Superior temporal gyrus (tissue), 1 donor: ENCODE measurements at regions not wholly inside any gene's neighbourhood (a gene's known extent, or its start where the extent isn't known, plus 50 kb on each side); places are given as distances from the start of the nearest gene placed in this dataset.
"Not testable (repeated sequence)": the region's sequence is repeated elsewhere in the genome, so short reads cannot be mapped to it uniquely, and the experiment has no call there.

Experiments used
- DNase-seq: peaks from one replicate; pipeline ENCODE4 v3.0.0-alpha.2; 2016; ENCODE audit errors: extremely low spot score

DNA sequence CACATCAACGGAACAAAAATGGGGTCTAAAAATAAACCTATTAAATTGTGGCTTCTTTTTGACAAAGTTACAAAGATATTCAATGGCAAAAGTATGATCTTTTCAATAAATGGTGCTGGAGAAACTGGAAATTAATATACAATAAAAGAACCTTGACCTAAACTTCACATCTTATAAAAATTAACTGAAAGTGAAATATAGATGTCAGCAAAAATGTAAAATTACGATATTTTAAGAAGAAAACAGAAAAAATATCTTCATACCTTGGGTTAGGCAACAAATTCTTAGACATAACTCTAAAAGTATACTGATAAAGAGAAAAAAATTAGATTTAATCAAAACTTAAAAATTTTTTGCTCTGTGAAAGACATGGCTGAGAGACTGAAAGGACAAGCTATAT is 1909.5 kb upstream of the CDH9 start:
- DNase-seq, result no peak

DNA sequence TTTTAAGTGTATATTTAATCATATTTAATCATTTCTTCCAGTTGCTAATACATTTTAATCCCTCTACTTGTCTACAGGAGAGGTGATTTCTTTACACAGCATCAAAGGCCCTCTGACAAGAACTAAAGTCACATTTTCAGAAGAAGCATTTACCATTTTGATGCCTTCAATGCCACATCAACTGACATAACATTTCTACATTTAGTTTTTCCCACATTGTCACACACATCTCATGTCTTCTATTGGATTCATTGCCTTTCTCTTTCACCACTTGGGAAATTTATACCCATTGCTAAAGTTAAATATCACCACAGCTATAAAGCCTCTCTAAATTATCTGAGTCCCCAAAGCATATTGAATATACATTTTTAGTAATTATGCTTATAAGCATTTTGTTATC is 1907.5 kb upstream of the CDH9 start:
- DNase-seq, result no peak

DNA sequence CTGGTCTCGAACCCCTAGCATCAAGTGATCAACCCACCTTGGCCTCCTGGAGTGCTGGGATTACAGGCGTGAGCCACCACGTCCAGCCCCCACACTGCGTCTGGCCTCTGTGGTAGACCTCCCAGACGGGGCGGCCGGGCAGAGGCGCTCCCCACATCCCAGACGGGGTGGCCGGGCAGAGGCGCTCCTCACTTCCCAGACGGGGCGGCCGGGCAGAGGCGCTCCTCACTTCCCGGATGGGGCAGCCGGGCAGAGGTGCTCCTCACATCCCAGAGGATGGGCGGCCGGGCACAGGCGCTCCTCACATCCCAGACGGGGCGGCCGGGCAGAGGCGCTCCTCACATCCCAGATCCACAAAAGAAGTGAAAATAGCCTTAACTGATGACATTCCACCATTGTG is 1891.0 kb upstream of the CDH9 start:
- DNase-seq, result not testable (repeated sequence)

DNA sequence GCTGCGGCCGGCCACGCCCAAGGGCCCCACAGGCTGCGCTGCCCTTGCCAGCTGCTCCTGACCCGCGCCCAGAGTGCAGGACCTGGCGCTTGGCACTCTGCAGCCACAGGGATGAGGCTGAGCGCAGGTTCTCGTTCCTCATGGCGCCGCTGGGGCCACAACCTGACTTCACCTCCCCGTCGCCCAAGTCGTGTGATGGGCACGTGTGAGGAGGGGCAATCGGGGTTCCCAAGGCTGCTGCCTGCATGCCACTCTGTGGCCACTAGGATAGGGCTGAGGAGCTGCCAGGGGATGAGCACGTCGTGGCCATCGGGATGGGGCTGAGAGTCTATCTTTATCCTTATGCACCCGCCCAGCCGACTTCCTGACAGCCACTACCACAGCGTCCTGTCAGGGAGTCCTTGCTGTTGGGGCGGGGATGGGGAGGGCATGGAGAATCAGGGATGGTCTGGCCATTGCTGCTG is 1890.0 kb upstream of the CDH9 start:
- not testable (repeated sequence) for DNase-seq

DNA sequence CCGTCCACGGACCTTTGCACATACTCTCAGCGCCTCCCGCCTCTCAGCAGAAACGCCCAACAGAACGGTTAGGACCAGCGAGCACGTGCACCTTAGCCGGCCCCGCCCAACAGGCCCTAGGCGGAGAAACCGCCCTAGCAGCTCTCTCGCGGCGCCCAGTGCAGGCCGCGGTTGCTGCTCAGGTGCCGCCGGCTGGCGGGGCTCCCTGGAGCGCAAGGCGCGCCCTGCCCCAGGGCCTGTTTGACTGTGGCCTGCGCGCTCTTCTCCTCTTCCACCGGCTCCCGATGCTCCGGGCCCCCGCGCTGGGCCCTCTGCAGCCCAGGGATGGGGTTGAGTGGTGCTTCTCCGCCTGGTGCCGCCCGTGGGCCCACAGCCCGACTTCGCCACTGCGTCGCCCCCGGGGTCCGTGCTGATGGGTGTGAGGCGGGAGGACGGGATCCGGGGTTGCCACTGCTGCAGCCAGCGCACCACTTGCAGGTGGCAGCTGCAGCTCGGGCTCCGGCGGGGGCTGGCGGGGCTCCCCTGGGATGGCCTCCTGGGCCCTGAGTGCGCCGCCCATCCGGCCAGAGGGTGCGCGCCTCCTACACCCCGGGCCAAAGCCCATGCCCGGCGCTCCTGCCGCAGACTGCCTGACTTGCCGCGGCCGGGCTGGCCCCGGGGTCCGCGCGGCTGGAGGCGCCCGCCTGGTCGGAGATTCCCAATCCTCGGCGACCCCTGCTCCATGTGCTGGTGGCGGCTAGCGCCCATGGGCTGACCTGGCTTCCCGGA is 1889.4 kb upstream of the CDH9 start:
- no peak for DNase-seq

DNA sequence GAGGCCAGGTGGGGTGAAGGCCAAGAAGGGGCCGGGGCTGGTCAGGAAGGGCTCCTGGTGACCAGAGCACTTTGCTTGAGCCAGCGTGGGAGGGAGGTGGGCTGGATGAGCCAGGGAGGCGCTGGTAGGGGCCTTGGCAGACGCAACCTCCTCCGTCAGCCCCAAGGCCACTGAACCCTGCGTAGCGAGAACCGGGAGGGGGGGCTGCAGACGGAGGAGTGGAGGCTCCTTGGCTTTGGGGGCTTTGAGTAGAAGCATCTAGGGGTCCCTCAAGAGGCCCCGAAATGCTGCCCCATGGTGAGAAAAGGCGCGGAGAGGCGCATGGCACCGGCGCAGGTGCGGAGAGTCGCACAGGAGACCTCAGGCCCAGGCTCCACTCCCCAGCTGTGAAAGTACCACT is 1888.0 kb upstream of the CDH9 start:
- no peak for DNase-seq

DNA sequence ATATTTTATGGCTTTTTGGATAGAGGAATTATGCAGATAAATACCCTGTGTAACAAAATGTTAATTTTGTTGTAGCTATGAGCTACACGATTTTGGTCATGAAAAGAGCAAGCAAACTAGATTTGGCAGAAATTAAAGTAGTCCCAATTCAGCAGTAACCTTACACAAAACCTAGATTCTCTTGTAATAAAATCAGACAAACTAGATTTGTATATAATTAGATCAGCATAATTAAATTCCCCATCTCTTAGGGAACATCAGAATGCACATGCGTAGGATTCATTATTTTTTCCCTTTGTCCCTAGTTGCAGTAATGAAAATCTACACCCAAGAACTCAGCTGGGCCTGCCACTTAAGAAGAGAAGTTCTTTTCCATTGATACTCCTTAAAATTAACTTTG is 1879.2 kb upstream of the CDH9 start:
- DNase-seq, result no peak

DNA sequence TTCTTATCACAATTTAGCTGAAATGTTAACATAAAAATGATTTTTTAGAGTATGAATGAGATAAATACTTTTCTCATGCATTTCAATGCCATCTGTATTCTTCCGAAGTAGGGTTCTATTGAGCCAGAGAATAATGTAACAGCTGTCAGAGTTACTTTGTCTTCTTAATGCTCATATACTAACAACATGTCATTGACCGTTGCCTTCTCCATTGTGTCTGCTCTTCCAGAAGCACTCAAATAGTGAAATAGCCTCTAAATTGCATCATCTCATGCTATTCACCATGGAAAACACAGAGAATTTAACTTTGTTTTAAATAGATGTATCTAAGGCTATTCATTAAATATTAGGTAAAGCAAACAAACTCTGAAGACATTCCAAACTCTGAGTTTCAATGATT is 1875.9 kb upstream of the CDH9 start:
- DNase-seq, result no peak

DNA sequence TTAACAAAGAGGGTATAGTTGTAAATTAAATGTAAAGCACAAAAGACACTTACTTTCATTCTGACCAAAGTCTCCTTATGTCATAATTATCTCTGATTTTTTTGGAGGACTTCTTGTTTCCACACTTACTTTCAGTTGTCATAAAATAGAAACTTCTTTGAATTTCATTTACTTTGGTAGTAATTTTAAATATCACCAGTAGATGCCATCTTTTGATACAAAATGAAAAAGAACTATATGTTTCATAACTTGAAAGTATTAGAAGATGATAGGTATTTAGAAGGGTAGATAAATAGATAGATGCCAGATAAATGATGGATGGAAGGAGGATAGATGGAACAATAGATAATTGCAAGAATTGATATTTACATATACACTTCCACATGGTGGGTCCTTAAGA is 1865.3 kb upstream of the CDH9 start:
- DNase-seq, result no peak

DNA sequence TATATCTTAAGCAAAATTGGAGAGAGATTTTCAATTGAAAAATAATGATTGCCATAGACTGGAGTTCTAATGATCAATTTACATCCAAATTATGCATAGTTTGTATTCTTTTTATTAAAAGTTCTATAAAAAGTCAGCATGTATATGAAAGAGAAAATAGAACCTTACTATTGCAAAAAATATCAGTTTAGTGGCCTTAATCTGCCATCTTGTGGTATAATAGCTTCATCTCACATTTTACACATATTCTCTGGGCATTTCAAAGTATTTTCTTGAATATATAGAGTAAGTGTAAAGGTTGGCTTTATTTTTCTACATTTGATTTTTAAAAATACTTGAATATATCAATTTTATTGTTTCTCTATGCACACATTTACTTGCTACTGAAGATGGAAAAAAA is 1858.6 kb upstream of the CDH9 start:
- DNase-seq, result no peak

DNA sequence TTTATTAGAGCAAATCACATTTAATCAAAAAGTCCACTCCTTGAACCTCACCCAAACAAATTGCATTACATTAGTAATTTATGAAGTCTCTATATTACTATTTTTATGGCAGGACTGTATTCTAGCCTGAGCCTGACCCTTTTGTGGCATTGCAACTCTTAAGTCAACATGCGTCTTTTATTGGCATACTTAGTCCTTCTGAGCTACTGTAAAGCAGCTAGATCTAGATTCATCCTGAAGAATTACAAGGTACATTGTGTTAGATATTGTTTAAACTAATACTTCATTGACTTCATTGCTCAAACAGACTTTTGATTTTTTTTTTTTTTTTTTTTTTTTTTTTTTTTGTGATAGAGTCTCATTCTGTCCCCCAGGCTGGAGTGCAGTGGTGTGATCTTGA is 1842.5 kb upstream of the CDH9 start:
- no peak for DNase-seq

DNA sequence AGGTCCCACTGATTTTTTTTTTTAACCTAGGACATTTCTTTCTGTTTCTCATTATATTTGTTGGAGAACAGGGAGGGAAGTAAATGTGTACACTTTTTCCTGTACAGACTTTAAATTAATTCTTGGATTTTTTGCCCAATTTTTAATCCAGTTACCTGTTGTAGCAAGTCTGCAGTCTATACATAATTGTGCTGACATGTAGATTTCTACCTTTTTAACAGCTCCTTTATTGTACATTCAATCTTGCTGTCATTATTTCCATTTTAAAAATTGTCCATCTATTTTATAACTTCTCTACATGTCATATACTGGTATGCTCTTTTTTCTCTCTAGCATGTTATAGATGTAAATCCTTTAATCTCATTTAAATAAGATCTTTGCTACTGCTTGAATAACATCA is 1838.7 kb upstream of the CDH9 start:
- DNase-seq, result no peak

DNA sequence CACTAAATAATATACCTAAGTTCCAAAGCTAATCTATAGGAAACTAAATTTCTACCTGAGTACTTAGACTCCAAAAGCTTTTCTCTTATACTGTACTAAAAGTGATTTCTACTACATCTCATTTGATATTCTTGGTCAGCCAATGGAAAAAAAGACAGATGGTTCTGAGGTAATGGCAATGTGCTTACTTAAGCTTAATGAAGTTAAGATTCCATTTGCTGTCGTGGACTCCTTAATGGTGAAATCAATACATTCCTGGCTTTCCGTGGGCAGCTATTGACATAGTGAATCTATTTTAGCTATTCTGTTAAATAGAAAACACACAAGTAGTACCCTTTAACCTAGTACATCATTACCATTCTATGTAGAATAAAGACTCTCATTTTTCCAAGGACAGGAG is 1825.6 kb upstream of the CDH9 start:
- no peak for DNase-seq

DNA sequence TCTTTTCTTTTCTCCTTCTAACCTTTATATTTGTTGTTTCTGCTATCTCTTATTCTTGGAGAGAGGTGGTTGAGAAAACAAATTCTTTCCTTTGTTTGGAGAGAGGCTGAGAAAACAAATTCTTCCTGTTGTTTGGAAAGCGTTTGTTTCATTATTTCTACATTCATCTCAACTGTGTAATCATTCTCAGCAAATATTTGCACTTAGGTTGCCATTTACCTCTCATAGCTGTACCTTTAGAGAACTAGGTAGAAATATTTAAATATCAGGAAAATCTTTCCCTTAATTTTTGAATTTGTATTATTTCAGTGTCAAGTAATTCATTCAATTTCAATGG is 1824.4 kb upstream of the CDH9 start:
- DNase-seq, result no peak

DNA sequence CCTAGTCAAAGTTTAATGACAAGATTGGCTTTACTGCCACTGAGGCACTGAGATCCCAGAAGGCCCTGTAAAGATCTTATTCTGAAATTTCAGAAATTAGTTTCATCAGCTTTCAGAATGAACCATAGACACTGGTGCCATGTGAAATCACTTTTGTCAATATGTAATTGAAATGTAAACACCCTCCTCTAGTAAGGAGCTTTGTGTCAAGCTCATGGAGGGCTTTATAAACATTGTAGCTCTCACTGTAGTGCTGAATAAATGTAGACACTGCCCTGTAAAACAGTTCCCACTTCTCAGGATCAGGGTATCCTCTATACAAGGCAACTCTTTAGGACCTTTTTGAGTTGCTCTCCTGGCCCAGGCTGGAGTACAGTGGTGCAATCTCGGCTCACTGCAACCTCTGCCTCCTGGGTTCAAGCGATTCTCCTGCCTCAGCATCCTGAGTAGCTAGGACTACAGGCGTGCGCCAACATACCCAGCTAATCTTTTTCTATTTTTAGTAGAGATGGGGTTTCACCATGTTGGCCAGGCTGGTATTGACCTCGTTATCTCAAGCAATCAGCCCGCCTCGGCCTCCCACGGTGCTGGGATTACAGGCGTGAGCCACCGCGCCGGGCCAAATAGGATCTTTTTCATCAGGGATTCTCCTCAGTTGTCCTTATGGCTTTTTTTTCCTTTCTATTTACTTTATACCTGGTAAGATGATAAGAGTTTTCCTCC is 1823.9 kb upstream of the CDH9 start:
- no peak for DNase-seq

DNA sequence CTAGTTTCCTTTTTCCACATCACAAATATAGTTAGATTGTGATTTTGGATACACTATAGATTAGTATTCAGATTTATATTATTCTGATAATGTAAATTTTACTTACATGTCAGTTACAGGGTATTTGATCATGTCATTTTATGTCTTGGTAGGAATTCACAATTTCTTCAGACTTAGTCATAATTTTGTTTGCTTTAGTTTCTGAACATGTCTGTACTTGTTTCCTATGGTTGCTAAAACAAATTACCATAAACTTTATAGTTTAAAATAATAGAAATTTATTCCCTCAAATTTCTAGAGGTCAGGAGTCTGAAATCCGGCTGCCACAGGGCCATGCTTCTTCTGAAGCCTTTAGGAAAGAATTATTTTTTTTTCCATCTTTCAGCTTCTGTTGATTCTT is 1817.2 kb upstream of the CDH9 start:
- DNase-seq, result no peak

DNA sequence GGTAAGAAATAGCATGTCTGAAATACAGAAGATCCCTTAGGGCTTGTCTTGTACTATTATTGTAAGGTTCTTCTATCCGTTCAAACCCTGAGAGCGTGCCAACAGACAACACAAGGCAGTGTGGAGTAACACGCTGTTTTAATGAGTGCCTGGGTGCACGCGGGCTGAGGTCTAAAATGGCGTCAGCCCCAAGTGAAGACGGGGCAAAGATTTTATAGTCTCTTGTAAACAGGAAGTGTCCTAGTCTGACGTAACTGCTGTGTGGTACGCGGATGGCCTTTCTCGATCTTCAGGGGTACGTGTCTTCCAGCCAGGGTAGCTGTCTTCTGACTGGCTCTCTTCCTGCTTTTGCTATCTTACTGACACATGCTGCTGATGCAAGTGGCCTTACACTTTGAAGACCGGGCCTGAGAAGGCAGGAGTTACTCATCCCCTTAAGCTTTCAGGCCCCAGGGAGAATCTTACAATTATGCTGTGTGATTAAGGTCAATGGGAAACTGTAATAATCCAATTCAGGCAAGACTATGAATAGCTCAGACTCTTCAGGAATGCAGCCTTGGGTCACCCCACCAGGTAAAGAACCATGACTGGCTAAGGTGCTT is 1812.0 kb upstream of the CDH9 start:
- DNase-seq, result no peak

DNA sequence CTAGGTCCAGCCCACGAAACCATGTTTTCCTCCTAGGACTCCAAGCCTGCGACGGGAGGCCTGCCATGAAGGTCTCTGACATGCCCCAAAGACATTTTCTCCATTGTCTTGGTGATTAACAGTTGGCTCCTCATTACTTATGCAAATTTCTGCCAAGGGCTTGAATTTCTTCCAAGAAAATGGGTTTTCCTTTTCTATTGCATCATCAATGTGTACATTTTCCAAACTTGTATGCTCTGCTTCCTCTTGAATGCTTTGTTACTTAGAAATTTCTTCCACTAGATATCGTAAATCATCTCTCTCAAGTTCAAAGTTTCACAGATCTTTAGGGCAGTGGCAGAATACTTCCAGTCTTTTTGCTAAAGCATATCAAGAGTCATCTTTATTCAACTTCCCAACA is 1792.7 kb upstream of the CDH9 start:
- no peak for DNase-seq

DNA sequence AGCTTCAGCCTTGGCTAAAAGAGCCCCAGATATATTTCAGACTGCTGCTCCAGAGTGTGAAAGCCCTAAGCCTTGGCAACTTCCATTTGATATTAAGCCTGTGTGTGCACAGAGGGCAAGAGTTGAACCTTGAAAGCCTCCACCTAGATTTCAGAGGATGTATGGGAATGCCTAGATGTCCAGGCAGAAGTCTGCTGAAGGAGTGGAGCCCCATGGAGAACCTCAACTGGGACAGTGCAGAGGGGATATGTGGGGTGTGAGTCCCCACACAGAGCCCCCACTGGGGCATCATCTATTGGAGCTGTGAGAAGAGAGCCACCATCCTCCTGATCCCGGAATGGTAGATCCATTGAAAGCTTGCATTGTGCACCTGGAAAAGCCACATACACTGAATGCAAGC is 1784.8 kb upstream of the CDH9 start:
- DNase-seq, result no peak

DNA sequence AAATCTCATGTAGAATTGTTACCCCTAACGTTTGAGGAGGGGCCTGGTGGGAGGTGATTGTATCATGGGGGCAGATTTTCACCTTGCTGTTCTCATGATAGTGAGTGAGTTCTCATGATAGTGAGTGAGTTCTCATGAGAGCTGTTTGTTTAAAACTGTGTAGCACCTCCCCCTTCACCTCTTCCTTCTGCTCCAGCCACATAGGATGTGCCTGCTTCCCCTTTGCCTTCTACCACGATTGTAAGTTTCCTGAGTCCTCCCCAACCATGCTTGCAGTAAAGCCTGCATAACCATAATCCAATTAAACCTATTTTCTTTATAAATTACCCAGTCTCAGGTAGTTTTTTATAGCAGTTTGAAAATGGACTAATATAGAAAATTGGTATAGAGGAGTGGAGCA is 1783.7 kb upstream of the CDH9 start:
- no peak for DNase-seq

DNA sequence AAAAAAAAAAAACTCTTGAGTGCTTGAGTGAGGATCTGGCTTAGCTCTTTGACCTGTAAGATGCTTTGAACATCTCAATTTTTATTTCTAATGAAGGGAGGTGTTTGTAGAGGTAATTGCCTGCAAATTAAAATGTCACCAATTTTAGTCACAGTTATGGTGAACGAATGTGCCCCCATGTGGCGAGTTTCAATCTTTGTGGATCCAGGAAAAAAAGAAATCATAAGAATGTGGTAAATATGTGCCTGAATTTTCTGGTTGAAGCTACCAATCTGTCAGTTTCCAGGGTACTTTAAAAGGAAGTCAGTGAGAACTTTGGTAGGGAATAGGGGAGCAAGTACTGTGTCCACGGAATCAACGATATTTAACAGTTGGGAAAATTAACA is 1772.4 kb upstream of the CDH9 start:
- no peak for DNase-seq

DNA sequence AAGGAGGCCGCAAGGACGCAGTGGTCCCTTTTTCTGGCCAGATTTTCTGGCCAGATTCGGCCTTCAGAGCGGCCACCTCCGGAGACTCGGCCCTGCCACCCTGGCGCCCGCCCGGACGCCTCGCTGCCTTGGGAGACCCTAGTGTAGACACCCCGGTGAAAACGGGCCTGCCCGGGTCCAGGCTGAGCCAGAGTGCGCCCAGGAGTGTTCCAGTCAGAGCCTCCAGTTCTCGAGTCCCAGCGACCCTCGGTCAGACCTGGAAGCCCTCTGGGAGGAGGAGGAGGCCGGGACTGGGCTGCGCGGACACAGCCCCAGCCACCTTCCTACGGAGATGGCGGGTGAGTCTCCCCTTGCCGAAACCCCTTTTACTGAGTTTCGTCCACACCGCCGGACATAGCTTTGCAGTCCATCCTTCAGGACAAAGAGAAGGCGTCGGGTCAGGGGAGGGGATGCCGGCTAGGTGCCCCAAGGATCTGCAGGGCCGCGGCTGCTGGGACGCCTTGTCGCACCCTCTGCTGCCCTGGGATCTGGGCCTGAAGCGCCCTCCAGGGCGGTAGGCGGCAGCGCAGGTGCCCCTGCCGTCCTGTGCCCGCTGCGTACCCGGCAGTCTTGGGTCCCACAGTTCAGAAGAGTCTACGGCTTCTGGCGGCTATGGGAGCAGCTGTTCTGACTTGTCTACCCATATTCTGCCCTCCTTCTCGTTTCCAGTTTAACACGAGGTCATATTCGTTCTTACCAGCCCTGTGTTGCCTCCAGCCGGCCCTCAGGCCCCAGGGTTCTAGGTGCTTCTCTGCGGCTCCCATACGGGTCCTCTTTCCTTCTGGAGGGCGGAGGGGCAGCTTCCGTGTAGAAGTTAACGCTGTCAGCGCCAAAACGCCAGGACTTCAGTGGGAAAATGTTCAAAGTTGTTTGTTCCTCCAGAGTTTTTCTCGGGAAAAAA is 1771.7 kb upstream of the CDH9 start:
- DNase-seq, result no peak
